Gastrocnemius medialis (tissue), 4 donors: ENCODE measurements at regions not wholly inside any gene's neighbourhood (a gene's known extent, or its start where the extent isn't known, plus 50 kb on each side); places are given as distances from the start of the nearest gene placed in this dataset.

Source experiments
- ATAC-seq, 2 donors: fragments of 150-250 bp; one replicate each; pipeline ENCODE4 v1.9.1; 2016
- DNase-seq, 2 donors: peaks; one replicate each; pipeline ENCODE4 v3.0.0-alpha.2; 2019
- H3K27ac ChIP-seq, 4 donors: fragments of 200-600 bp; sonication (generic); 1 replicate in 1 of 4; 2 replicates in 3 of 4; pipeline ENCODE4 v1.5.1; 2016 to 2018; ENCODE audit warnings: mild to moderate bottlenecking in 2 of 4, moderate library complexity in 1 of 4
- H3K27me3 ChIP-seq, 3 donors: fragments of 200-600 bp; sonication (generic) in 2 of 3; 1 replicate in 1 of 3; 2 replicates in 2 of 3; pipeline versions ENCODE4 v1.5.1 to v1.6.0; 2016 to 2019; ENCODE audit warnings: mild to moderate bottlenecking in 1 of 3, moderate library complexity in 1 of 3
- H3K36me3 ChIP-seq, 2 donors: fragments of 200-600 bp; sonication (generic) in 1 of 2; one replicate each; pipeline ENCODE4 v1.5.1; 2017 to 2018
- H3K4me1 ChIP-seq, 2 donors: fragments of 200-600 bp; sonication (generic) in 1 of 2; one replicate each; pipeline ENCODE4 v1.5.1; 2016 to 2017; ENCODE audit warnings: mild to moderate bottlenecking in 2 of 2
- H3K4me3 ChIP-seq, 4 donors: fragments of 200-600 bp; sonication (generic) in 3 of 4; 1 replicate in 1 of 4; 2 replicates in 3 of 4; pipeline ENCODE4 v1.5.1; 2016 to 2019; ENCODE audit warnings: mild to moderate bottlenecking in 2 of 4
- H3K9me3 ChIP-seq, 3 donors: fragments of 200-600 bp; sonication (generic) in 2 of 3; 1 replicate in 1 of 3; 2 replicates in 2 of 3; pipeline ENCODE4 v1.5.1; 2016 to 2019
- CTCF ChIP-seq, 5 experiments: fragments of 450-650 bp in 3 of 5; fragments of 200-600 bp in 2 of 5; sonication (generic) in 2 of 5; IDR thresholded peaks in 4 of 5; conservative IDR thresholded peaks in 1 of 5; 1 replicate in 4 of 5; 2 replicates in 1 of 5; pipeline ENCODE4 v1.5.1; 2016 to 2019; ENCODE audit warnings: antibody characterized with exemption in 5 of 5, mild to moderate bottlenecking in 3 of 5, moderate library complexity in 3 of 5
- POLR2A ChIP-seq, 2 donors: fragments of 450-650 bp; IDR thresholded peaks; one replicate each; pipeline ENCODE4 v1.6.1; 2017; ENCODE audit warnings: antibody characterized with exemption in 2 of 2, mild to moderate bottlenecking in 2 of 2, moderate library complexity in 2 of 2
- in situ Hi-C, 4 donors: fragments of 200-750 bp; cut with MboI; loops; one replicate each; pipeline versions ENCODE4 v1.15.0 to v1.8.0; 2017; ENCODE audit warnings: low sequenced_read_pairs in 4 of 4
- intact Hi-C: fragments of 100-400 bp; cut with DNase I; formaldehyde crosslinking; loops from one replicate; pipeline ENCODE4 v1.15.1; 2023; ENCODE audit warnings: low total_unique reads

GRCh38 chr9:120136696-120137095 lies 443.3 kb downstream of the CDK5RAP2 start:
- H3K4me3 ChIP-seq = no peak overlapping the region
- no peaks in the 10 kb centered on the region for H3K36me3 ChIP-seq
- TF ChIP-seq CTCF (IDR thresholded peaks at IDR 0.05 in 4 of 5, conservative IDR thresholded peaks at IDR 0.05 in 1 of 5) (no peak), POLR2A (IDR thresholded peaks at IDR 0.05) (no peak)
- no peak for DNase-seq
- no peak for ATAC-seq
- intact Hi-C loops = no loop called here
- no peak overlapping the region for H3K27ac ChIP-seq
- no peaks in the 10 kb centered on the region for H3K9me3 ChIP-seq
- H3K4me1 ChIP-seq = no peaks in the 10 kb centered on the region
- H3K27me3 ChIP-seq = no peaks in the 10 kb centered on the region
- in situ Hi-C loops = no loop called here

GRCh38 chr9:120117081-120117480 lies 462.9 kb downstream of the CDK5RAP2 start:
- DNase-seq (no peak), ATAC-seq (no peak)
- H3K9me3 ChIP-seq = no peaks in the 10 kb centered on the region
- H3K27me3 ChIP-seq = no peaks in the 10 kb centered on the region
- intact Hi-C loops (no loop called here), in situ Hi-C loops (no loop called here)
- no peaks in the 10 kb centered on the region for H3K36me3 ChIP-seq
- no peak for TF ChIP-seq POLR2A (IDR thresholded peaks at IDR 0.05)
- TF ChIP-seq CTCF (IDR thresholded peaks at IDR 0.05 in 4 of 5, conservative IDR thresholded peaks at IDR 0.05 in 1 of 5) = no peak
- no peak overlapping the region for H3K27ac ChIP-seq
- no peak overlapping the region for H3K4me3 ChIP-seq
- H3K4me1 ChIP-seq = no peaks in the 10 kb centered on the region

GRCh38 chr9:120110520-120110919 lies 469.4 kb downstream of the CDK5RAP2 start:
- intact Hi-C loops = no loop called here
- H3K27me3 ChIP-seq = no peaks in the 10 kb centered on the region
- TF ChIP-seq POLR2A (IDR thresholded peaks at IDR 0.05) (no peak), CTCF (IDR thresholded peaks at IDR 0.05 in 4 of 5, conservative IDR thresholded peaks at IDR 0.05 in 1 of 5) (no peak)
- H3K9me3 ChIP-seq = no peaks in the 10 kb centered on the region
- H3K36me3 ChIP-seq = no peaks in the 10 kb centered on the region
- no peak overlapping the region for H3K4me3 ChIP-seq
- H3K4me1 ChIP-seq = no peaks in the 10 kb centered on the region
- in situ Hi-C loops = no loop called here
- ATAC-seq = no peak
- no peak for DNase-seq
- H3K27ac ChIP-seq = no peak overlapping the region

GRCh38 chr9:120109242-120109641 lies 470.7 kb downstream of the CDK5RAP2 start:
- Histone ChIP-seq H3K4me3 (no peak overlapping the region), H3K36me3 (no peaks in the 10 kb centered on the region), H3K27ac (no peak overlapping the region), H3K27me3 (no peaks in the 10 kb centered on the region), H3K9me3 (no peaks in the 10 kb centered on the region), H3K4me1 (no peaks in the 10 kb centered on the region)
- TF ChIP-seq CTCF (IDR thresholded peaks at IDR 0.05 in 4 of 5, conservative IDR thresholded peaks at IDR 0.05 in 1 of 5) (no peak), POLR2A (IDR thresholded peaks at IDR 0.05) (no peak)
- ATAC-seq = no peak
- intact Hi-C loops (no loop called here), in situ Hi-C loops (no loop called here)
- no peak for DNase-seq

- Histone ChIP-seq H3K36me3 (no peaks in the 10 kb centered on the region), H3K4me3 (no peak overlapping the region), H3K27ac (no peak overlapping the region), H3K9me3 (no peaks in the 10 kb centered on the region), H3K27me3 (no peaks in the 10 kb centered on the region), H3K4me1 (no peaks in the 10 kb centered on the region)
- DNase-seq (no peak), ATAC-seq (no peak)
- intact Hi-C loops (no loop called here), in situ Hi-C loops (no loop called here)
- no peak for TF ChIP-seq POLR2A (IDR thresholded peaks at IDR 0.05)
- TF ChIP-seq CTCF (IDR thresholded peaks at IDR 0.05 in 4 of 5, conservative IDR thresholded peaks at IDR 0.05 in 1 of 5) = no peak
These were observed 472.8 kb downstream of the CDK5RAP2 start for GRCh38 chr9:120107138-120107537.
